ENCODE measurements at regions not wholly inside any gene's neighbourhood (a gene's known extent, or its start where the extent isn't known, plus 50 kb on each side); places are given as distances from the start of the nearest gene placed in this dataset.

DNA sequence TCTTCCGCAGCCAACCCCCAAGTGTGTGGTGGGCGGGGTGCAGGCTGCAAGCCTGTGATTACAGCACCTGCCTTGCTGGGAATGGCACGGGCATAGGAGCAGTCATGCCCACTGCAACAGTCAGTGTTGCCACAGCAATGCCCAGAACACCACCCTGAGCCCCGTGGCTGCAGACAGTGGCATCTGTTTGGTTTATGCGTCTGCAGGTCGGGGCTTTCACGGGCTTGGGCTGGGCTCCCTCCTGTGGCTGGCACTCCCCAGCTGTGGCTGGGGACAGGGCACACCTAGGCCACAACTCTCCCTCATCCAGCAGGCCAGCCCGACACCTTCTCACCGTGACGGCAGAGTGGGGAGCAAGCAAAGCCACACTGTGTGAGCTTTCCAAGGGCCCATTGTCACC, 115.3 kb upstream of the C1QTNF9B start:
- H3K27ac ChIP-seq = no peak overlapping the region
- TF ChIP-seq, protein P1, sequence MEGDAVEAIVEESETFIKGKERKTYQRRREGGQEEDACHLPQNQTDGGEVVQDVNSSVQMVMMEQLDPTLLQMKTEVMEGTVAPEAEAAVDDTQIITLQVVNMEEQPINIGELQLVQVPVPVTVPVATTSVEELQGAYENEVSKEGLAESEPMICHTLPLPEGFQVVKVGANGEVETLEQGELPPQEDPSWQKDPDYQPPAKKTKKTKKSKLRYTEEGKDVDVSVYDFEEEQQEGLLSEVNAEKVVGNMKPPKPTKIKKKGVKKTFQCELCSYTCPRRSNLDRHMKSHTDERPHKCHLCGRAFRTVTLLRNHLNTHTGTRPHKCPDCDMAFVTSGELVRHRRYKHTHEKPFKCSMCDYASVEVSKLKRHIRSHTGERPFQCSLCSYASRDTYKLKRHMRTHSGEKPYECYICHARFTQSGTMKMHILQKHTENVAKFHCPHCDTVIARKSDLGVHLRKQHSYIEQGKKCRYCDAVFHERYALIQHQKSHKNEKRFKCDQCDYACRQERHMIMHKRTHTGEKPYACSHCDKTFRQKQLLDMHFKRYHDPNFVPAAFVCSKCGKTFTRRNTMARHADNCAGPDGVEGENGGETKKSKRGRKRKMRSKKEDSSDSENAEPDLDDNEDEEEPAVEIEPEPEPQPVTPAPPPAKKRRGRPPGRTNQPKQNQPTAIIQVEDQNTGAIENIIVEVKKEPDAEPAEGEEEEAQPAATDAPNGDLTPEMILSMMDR (conservative IDR thresholded peaks at IDR 0.05) = no peak
- no peak for TF ChIP-seq ZFX (IDR thresholded peaks at IDR 0.05)

DNA sequence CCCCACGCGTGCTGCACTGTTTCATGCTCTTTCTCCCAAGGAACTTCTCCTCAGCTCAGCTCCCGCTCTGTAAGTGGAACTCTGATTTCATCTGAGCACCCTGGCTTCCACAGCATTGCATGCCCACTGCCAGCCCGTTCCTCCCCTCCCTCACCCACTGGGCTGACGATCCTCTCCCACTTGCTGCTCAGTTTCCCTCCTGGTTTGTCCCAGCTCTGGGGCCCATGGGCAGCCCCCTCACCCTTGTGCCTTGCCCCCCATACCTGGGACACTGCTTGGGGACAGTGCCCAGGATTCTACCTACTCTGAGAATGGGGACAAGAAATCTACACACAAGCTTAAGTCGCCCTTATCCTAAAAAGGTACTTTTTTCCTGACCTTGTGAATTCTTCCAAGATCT, 115.9 kb upstream of the C1QTNF9B start:
- TF ChIP-seq, protein P1 (conservative IDR thresholded peaks at IDR 0.05) = no peak
- no peak for TF ChIP-seq ZFX (IDR thresholded peaks at IDR 0.05)
- no peak overlapping the region for H3K27ac ChIP-seq

DNA sequence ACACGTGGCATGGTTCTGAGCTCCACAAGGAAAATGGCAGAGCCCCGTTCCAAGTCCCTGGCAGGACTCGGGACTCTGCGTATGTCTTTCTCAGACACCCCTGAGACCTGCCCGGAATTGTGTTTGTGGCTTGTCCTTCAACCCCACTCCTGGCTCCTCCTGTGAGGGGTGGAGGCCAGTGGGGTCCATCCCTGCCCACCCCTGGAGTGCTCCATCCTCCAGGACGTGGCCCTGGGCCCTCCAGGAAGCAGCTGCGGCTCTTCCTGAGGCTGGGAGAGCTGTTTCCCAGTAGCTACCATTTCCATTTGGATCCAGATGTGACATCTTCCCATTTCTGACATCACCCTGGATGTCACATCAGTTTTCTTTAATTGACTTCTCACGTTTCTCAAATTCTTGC, 118.7 kb upstream of the C1QTNF9B start:
- no peak overlapping the region for H3K27ac ChIP-seq
- TF ChIP-seq ZFX (IDR thresholded peaks at IDR 0.05) = no peak
- TF ChIP-seq, protein P1 (conservative IDR thresholded peaks at IDR 0.05) = no peak

DNA sequence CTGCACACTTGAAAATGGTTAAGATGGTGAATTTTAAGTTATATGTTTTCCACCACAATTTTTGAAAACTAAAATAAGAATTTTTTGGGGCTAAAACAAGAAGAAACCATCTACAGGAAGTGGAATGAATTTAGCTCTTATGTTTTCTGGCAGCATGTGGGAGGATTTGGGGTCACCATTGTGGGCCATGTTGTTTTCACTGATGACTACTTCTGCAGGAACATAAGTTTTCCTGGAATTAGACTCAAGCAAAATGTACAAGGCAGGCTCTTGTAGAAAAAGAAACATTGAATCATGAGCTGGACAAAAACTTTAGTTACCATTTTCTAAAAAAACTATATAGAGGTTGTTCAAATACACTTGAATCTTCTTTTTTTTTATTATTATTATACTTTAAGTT, 125.3 kb upstream of the C1QTNF9B start:
- no peak overlapping the region for H3K27ac ChIP-seq
- no peak for TF ChIP-seq ZFX (IDR thresholded peaks at IDR 0.05)
- TF ChIP-seq, protein P1 (conservative IDR thresholded peaks at IDR 0.05) = no peak

DNA sequence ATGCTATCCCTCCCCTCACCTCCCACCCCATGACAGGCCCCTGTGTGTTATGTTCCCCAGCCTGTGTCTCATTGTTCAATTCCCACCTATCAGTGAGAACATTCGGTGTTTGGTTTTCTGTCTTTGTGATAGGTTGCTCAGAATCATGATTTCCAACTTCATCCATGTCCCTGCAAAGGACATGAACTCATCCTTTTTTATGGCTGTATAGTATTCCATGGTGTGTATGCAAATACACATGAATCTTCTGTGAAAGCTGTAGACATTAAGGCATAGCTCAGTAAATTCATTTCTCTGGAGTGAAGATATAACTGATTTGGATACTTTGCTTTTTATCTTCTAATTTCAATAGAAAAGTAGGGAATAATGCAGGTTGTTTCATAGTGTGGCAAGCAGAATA, 125.8 kb upstream of the C1QTNF9B start:
- no peak overlapping the region for H3K27ac ChIP-seq
- TF ChIP-seq, protein P1 (conservative IDR thresholded peaks at IDR 0.05) = no peak
- no peak for TF ChIP-seq ZFX (IDR thresholded peaks at IDR 0.05)

DNA sequence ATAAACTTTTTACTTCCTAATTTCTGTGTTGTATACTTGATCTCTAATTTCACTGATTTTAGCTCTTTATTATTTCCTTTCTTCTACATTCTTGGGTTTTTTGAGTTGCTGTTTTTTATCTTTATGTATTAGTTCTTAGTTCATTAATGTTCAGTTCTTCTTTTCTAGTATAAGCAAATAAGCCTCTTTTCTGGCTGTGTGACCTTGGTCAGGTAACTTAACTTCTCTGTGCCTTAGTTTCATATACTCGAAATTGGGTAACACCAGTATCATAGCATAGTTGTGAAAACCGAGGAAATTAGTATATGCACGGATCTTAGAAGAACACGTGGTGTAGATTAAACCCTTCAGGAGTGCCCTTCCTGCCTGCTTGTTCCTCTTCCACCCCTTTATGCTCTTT, 130.2 kb upstream of the C1QTNF9B start:
- no peak for TF ChIP-seq ZFX (IDR thresholded peaks at IDR 0.05)
- TF ChIP-seq, protein P1 (conservative IDR thresholded peaks at IDR 0.05) = no peak
- H3K27ac ChIP-seq = no peak overlapping the region

DNA sequence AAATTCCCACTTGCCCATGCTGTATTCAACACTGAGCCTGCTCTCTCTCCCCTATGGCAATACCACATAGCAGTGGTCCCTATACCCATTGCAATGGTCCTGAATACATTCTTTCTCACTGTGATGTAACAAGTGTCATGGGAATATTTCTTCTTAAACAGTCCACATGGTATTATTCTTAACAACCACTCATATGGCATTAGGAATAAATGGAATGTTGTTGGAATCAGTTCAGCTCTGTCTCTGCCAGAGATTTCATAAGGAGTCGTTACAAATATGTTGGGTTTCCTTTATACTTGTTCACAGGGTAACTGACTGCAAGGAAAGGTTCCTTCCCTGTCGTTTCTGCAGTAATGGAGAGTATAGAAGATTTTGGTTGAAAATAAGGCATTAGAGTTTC, 128.3 kb upstream of the SPATA13 start:
- H3K27ac ChIP-seq = no peak overlapping the region
- TF ChIP-seq, protein P1 (conservative IDR thresholded peaks at IDR 0.05) = no peak
- TF ChIP-seq ZFX (IDR thresholded peaks at IDR 0.05) = no peak
